GM18951 (cell line): ENCODE measurements at regions not wholly inside any gene's neighbourhood (a gene's known extent, or its start where the extent isn't known, plus 50 kb on each side); places are given as distances from the start of the nearest gene placed in this dataset.

Experiments
- POLR2A ChIP-seq: IDR thresholded peaks from 4 replicates; pipeline ENCODE4 v1.6.1; 2011; ENCODE audit warnings: mild to moderate bottlenecking; ENCODE audit not compliant: insufficient read length, insufficient read depth; ENCODE audit errors: extremely low read depth
- in situ Hi-C: fragments of 300-500 bp; cut with MboI; formaldehyde crosslinking; loops from one replicate; pipeline ENCODE4 v1.12.0; 2022; ENCODE audit warnings: low sequenced_read_pairs, mixed read lengths, inconsistent platforms; ENCODE audit not compliant: unreplicated experiment

DNA sequence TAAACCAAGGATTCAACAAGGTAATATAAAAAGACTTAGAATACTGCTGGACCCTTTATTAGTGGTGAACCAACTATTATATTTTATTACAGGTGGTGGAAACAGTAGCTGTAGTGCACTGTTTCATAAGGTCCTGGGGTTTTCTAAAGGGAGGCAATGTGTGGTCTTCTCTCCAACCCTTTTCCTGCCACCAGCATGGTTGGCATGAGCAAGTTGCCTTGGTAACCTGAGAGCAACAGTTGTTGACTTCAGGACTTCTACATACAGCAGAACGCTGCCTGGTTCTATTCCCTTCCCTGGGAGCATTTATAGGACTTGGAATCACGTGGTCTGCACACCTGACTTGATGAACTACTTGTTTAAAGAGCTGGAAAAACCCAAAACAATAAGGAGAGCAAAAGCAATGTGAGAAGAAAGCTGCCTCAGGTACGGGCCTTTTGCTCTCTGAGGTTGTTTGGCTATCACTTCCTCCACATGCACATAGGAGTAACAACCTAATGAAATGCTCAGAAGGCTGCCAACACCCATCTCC lies 81.1 kb upstream of the RAI14 start:
- in situ Hi-C loops = no loop called here
- TF ChIP-seq POLR2A = no peak

GRCh38 chr5:34576891-34577666 lies 79.0 kb upstream of the RAI14 start:
- in situ Hi-C loops = no loop called here
- no peak for TF ChIP-seq POLR2A

- in situ Hi-C loops = no loop called here
Observed at GRCh38 chr5:34578962-34579361, 77.2 kb upstream of the RAI14 start.

GRCh38 chr5:34580983-34581382 lies 75.1 kb upstream of the RAI14 start:
- in situ Hi-C loops = no loop called here
- TF ChIP-seq POLR2A = no peak

More at GRCh38 chr5:34578962-34579361, 77.2 kb upstream of the RAI14 start:
- no peak for TF ChIP-seq POLR2A

DNA sequence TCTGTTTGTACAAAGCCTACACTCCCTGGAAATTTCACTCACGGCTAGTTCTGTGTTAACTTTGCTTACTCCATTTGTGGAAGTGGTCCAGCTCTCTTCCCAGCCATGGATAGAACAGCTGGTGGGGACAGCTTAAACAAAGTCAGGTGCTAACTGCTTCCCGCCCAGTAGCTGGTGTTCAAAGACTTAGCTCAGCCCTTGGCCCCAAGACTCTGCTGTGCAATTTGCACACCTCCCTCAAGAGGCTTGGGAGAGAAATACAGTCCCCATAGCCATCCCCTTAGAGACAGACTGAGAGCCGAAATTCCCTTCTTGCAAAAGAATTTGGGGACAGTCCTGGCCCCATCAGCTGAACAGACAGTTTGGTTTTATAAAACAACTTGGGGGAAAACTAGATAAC lies 73.8 kb upstream of the RAI14 start:
- in situ Hi-C loops = no loop called here
- no peak for TF ChIP-seq POLR2A

- TF ChIP-seq POLR2A = no peak
- in situ Hi-C loops = no loop called here
Observed at GRCh38 chr5:34583167-34583566, 73.0 kb upstream of the RAI14 start.

DNA sequence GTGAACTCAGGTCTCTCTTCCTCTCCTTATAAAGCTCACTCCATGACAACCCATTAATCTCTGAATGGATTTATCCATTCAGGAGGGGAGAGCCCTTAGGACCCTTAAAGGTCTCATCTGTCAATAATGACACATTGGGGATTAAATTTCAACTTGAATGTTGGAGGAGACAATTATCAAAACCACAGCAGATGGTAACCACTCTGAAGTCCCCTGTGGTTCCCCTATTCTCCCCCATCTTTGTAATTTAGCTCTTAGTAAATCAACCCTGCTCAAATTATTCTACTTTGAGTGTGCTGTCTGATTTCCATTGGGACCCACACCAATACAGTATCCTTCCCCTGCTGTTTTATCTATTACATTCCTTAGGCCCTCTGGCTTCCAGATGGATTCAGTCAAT lies 72.0 kb upstream of the RAI14 start:
- in situ Hi-C loops = no loop called here
- no peak for TF ChIP-seq POLR2A

- in situ Hi-C loops = no loop called here
- no peak for TF ChIP-seq POLR2A
Observed at GRCh38 chr5:34585601-34586104, 70.5 kb upstream of the RAI14 start.

- in situ Hi-C loops = no loop called here
- no peak for TF ChIP-seq POLR2A
Observed at GRCh38 chr5:34586117-34586885, 69.8 kb upstream of the RAI14 start.

DNA sequence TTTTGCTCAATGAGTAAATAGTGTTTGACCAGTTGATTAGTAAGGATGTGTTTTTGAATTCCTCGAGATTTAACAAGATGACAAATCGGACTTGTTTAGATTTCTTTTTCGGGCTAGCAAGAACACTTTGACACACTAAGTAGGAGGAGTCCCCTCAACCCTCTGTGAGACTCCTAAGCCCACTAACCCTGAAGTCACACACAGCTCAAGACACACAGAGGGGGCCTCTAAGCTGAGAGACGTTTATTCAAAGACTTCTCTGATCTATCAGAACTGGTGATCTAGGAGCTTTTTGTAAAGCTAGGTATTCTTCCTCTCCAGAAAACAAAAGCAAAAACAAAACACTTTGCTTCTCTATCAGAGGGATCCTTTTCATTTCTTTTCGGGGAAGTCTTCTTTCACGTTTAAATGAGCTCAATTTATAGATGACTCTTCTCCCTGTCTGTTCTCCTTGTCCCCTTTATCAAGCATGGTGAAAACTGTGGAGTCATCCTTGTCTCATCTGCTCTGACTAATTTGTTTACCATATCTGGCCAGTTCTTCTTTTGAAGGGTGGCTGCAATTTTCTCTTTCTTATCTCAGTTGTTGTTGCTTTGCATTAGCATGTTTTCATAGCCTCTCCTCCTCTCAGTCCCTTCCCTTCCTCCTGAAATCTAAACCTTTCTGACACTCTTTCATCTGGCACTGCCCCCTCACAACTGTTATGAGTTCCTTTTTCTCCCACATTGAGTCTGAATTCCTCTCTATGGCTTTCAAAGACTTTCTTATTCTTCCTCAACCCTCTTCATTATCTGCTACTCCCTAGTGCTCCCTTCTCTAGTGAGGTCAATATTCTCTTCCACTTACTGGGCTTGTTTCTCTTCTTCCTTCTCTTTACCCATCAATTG lies 68.5 kb upstream of the RAI14 start:
- TF ChIP-seq POLR2A = no peak
- in situ Hi-C loops = no loop called here

DNA sequence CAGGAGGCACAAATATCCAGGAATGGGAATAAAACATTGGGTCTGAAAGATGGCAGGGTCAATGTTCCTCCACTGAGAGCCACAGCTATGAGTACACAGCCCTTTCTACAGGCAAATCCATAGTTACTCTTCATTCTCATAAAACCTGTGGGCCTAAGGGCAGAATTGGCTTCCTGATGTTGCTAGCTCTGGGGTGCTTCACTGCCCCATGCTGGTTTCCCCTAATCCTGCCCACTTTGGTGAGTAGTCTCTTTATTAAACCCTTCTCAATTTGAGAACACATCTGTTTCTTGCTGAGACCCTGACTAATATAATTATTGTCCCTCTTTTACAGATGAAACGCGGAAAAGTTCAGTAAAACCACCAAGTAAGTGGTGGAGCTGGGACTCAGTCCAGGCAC lies 66.3 kb upstream of the RAI14 start:
- no peak for TF ChIP-seq POLR2A

DNA sequence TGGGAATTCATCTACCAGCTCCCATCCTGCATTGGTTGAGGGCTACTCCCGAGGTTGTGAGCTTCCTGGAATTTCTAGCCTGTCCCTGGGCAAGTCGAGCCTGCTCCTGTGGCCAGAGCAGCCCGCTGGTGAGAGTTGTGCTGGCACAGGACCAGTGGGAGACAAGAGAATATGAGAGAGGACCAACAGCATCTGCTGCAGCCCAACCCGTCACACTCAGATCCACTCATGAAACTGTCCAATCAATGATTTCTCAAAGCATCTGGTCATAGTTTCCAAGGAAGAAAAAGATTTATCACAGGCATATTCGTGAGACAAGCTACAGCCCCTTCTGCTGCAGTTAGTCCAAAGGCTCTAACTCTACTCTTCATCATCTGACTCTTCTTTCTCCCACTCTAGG lies 64.4 kb upstream of the RAI14 start:
- in situ Hi-C loops = no loop called here
- no peak for TF ChIP-seq POLR2A

More for the DNA sequence above, 66.3 kb upstream of the RAI14 start:
- in situ Hi-C loops = no loop called here
